ENCODE measurements at regions not wholly inside any gene's neighbourhood (a gene's known extent, or its start where the extent isn't known, plus 50 kb on each side); places are given as distances from the start of the nearest gene placed in this dataset.
"Not testable (repeated sequence)": the region's sequence is repeated elsewhere in the genome, so short reads cannot be mapped to it uniquely, and the experiment has no call there.

DNA sequence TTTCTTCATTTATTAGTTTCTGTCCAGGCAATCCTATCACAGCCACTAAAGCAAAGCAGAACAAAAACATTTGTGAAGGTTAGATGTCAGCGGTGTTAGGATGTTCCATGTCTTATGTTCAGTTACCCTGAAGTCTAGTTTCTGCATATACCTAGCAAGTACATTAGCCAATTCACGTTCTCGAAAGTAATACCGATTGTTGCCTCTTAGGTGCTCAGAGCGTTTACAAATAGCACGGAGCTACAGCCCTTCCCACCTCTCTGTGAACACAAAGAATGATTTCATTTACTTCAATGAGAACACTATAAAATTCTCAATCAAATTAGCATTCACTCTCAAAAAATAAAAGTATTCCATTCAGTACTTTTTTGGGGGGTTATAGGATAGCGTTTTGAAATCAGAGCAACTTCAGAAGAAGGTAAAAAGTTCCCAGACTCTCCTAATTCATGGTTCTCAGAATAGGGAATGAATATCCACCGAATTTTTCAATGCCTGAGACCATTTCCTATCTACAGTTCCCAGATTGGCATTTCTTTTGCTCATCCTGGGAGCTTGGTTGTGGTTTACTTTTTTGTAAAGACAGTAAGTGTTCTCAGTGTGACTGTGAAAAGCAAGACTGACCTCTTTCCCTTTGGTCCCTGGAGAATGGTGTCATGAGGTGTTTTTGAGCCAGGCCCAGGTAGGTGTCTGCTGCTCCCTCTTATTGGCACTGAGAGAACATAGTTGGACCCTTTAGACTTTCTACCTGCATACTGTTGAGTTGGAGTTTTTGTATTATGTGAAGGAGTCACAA is 488.0 kb upstream of the RGS6 start:
- DNase-seq, result no peak

DNA sequence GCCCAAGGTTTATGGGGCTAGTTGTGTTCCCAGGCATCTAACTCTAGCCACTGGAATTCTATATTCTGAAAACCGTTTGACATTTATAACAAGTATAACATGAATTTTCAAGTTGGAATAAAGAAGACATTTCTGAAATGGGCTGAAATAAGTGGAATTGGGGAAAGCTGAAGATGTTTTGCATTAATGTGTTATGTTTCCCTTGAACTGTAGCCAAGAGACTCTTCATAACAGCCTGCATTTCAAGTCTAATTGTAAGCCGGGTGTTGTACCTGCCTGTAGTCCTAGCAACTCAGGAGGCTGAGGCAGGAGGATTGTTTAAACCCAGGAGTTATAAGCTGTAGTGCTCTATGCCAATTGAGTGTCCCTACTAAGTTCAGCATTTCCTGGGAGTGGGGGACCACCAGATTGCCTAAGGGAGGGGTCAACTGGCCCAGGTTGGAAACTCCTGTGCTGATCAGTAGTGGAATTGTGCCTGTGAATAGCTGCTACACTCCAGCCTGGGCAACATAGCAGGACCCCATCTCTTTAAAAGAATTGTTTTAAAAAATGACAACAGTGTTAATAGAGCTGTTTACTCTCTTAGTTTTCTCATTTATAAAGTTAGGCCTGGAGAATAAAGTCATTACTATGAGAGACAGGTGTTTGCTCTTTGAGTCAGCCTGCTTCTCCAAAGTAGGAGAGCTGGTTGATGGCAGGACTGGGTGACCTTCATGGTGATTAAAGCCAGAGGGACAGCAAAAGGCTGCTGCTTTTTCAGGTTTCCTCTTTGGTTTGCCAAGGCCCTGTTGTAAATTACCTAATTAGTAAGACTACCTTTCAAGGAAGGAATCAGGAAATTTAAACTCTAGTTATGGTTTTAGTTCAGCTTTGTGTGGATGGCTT is 483.6 kb upstream of the RGS6 start:
- no peak for DNase-seq

- DNase-seq, result no peak
These were observed 482.7 kb upstream of the RGS6 start for GRCh38 chr14:71449316-71450055.

GRCh38 chr14:71451501-71451900 is 480.7 kb upstream of the RGS6 start:
- DNase-seq, result no peak

DNA sequence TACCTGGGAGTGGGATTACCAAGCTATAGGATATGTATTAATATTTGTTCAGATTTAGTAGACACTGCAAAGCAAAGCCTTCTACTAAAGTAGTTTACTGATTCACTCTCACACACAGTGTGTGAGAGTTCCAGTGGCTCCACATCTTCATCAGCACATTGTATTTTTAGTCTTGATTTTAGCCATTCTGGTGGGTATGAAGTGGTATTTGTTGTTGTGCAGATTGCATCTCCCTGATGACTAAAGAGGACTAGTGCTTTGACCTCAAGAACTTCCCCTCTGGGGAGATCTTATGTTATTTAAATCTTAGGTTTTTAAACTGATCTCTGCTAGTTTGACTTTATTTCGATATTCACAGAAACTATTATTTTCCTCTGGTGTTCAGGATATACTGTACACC is 479.7 kb upstream of the RGS6 start:
- DNase-seq, result no peak

DNA sequence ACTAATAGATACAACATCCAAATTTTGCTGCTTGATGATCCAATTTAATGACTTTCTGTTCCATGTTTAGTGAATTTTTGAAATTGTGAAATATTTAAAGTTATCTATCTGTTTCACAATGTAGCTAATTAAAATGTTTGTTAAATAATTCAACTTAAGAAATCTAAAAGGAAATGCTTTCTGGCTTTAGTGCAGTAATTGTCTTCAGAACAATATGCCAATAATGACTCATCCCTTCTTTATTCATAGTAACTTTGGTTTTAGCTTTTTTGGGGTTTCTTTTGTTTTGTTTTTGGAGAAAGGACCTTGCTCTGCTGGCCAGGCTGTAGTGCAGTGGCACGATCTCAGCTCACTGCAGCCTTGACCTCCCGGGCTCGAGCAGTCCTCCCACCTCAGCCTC is 479.2 kb upstream of the RGS6 start:
- no peak for DNase-seq

DNA sequence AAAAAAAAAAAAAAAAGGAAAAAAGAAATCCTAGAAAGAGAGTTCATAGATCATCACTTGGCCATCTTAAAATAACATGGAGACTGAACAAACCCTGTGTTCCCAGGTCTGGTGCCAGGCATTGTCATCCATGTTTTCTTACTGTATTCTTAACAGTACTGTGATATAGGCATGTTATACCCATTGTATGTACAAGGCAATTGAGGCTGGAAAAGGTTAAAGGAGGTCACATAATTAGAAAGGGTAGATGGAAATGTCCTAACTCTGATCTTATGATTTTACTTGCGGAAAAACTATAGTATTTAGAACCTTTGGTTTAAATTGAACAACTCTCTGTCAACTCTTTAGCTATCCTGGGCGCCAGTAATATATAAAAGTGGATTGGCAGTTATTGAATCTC is 478.2 kb upstream of the RGS6 start:
- DNase-seq, result no peak

GRCh38 chr14:71454513-71455332 is 477.5 kb upstream of the RGS6 start:
- DNase-seq, result no peak

- DNase-seq, result no peak
These were observed 472.1 kb upstream of the RGS6 start for GRCh38 chr14:71460091-71460490.

DNA sequence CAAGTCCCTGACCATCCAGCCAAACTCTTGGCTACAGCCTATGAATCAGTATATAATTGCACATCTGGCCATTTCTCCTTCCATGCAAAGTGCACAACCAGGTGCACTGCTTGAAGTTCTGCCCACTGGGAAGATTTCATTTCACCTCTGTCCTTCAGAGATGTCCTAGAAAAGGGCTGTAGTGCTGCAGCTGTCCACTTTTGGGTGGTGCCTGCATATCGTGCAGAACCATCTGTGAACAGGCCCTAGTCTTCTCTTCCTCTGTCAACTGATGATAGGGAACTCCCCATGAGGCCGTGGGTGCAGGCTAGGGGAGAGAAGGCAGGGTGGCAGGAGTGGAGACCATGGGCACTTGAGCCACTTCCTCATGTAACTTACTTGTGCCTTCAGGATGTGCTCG is 470.6 kb upstream of the RGS6 start:
- DNase-seq, result not testable (repeated sequence)

DNA sequence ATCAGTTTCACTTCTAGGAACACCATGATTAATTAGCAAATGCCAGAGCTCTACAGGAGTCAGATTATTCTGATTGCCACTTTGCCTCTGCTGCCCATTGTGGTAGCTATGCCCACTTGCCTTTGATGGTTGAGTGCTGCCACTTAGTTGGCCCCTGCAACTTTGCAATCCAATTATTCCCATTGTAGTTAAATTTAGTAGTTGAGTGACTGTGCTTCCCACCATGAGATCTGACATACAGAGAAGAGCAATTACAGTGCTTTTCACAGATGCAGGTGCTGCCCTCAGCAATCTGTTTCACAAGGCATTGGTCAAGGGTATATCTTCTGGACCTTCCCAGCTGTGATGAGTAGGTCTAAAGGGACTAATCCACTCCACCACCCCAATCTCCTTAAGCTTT is 468.4 kb upstream of the RGS6 start:
- DNase-seq, result no peak

- no peak for DNase-seq
These were observed 467.4 kb upstream of the RGS6 start for GRCh38 chr14:71464840-71465239.

DNA sequence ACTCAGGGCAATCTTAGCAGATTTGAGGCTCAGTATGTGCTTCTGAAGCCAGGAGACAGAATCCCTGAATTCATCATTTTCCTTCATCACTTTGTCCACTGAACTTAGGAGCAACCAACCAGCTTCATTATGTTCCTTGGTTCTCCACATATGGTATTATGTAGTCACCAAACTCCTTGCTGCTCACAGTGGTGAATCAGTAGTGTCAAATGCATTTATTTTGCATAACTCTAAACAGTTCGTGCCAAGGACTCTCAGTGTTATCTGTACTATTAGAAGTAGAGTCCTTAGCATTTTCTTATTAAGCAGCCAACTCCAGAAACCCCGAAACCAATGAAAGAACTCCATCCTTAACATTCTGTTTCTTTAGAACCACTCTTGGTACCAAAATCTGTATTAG is 466.9 kb upstream of the RGS6 start:
- no peak for DNase-seq

DNA sequence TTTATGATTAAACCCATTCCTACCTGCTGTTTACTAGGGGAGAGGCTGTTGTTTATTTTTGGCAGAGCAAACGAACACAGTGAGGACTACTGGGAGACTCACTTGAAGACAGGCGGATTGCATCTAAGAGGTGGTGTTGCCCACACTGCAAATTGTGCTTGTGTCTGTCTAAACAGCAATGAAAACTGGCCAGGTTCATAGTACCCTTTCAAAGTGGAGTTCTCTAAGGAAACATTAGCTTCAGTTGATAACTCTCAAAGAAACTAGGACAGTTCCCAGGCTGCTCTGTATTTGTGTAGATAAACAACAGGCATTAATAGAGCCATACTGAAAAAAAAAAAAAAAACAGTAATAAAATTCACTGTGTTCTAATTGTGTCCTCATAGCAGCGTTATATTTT is 466.0 kb upstream of the RGS6 start:
- DNase-seq, result no peak

DNA sequence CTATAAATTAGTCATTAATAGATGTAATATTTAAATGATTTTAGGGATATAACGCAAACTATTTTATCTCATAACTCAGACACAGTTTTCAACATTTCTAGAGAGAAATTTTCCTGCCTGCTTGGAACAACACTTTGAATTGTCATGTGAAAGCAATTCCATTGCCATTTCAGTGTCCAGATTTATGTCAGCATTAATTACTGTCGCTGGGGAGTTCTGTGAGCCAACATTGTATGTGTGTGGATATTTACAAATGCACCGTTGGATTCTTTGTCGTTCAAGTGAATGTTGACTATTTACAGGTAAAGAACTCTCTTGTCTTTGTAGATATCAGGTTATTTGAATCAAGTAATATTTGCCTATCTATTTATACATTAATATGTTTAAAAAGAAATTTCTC is 465.3 kb upstream of the RGS6 start:
- DNase-seq, result no peak

GRCh38 chr14:71467361-71467811 is 464.8 kb upstream of the RGS6 start:
- DNase-seq, result no peak

DNA sequence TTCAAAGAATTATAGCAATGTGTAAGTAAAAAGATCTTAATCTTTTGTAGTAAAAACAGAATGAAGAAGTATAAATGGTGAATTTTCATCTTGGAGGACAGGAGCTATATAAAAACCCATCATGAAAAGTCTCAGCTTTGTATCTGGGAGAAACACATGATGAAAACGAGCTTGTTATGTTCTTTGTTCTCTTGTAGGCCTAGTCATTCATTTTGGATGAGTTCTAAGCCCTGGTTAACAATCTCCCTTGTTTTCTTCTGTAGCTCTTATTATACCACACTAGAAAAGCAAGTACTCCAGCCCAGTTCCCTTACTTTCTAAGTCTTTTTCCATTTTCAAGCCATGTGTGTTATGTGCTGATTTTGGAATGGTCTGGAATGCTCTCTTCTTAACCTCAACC is 463.5 kb upstream of the RGS6 start:
- no peak for DNase-seq

DNA sequence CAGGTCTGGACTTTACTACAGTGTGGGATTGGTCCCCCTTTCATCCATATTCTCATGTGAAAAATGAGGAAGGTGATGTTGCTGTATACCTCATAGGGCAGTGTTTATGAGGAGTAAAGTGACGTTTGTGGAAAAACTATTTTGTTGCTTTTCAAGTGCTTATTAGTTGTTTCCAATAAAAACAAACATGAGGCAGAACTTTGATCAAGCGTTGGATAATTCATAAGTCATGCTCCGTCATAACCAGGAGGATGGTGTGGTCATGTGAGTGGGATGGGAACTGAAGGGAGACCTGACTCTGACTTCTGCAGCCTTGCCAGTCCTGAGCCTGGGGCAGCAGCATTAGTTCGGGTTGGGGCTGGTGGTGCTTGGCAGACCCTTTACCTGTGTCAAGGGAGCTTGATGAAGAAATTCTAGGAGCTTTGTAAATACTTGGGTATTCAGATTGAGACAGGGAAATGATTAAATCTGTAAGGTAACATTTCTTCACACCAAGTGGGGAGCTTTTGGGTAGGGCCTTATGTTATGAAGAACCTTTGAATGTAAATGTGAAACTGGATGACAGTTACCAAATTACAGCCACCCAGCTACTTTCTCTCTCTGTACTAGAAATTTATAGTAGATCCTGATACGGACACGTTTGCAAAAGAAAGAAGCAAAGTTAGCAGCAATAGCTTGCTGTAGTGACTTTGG is 462.4 kb upstream of the RGS6 start:
- no peak for DNase-seq

DNA sequence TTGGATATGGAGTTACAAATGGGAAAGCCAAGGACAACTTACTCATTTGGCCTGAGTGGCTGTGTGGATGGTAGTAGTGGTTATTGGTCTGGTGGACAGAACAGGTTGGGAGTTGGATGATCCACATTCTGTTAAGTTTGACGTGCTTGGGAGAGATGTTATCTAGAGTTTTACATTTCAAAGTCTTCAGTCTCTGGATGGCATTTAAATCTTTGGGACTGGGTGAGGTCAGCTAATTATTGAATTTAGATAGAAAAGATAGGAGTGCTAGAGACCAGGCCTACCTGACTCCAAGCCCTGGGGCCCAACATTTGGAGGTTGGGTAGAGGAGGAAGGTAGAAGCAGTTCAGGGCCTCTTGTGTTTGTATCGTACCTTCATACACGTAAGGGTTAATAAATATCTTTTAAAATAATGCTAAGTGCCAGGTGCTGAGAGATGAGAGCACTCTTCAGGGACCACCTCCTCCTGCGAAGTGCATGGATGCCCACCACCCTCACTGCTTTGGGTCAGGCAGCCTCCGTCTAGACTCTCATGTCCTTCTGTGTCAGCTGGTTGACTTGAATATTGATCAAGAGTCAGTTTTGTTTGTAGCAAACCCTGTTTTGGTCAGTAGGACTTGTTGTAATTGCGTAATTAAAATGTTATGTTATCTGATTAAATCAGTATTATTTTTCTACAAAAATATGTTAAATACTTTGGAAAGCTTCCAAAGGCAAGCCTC is 460.4 kb upstream of the RGS6 start:
- no peak for DNase-seq

DNA sequence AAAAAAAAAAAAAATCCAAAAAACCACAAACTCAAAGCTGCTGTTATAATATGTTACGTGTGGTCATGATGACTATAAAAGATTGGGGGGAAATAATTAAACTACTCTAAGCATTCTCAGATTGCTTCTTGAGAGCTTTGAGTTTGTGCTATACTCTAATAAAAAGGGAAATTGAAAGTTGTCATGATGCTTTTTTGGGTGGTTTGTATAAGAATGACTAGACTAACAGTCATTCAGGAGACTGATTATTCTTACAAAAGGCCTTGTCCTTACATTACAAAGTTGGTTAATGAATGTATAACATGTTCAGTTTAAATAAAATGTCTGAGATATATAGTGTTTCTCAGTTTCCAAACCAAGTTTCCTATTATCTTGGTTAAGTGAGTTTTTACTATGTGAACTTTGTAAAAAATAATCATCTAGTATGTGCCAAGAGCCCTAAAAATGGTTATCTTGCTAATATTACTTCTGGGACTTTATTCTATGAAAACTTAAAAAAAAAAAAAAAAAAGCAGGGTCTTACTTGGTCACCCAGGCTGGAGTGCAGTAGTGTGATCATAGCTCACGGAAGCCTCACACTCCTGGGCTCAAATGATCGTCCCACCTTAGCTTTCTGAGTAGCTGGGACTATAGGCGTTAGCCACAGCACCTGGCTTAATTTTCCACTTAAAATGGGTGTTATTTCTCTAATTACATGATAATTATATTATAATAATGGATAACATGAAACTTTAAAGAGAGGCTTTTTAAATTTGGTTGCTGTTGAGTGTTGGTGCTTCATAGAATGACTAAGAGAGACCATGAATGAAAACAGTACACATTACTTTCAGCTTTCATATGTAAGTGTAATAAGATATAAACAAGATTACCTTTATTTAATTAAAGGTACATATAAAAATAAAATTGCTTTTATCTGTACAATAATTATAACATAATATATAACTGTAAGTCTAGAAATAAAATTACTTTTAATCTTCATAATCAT is 459.6 kb upstream of the RGS6 start:
- DNase-seq, result peak; percentile 25

Data from DMS79 treated with DMSO at 0.1 percent for 48 hours (cell line).